ENCODE measurements at regions not wholly inside any gene's neighbourhood (a gene's known extent, or its start where the extent isn't known, plus 50 kb on each side); places are given as distances from the start of the nearest gene placed in this dataset.

DNA sequence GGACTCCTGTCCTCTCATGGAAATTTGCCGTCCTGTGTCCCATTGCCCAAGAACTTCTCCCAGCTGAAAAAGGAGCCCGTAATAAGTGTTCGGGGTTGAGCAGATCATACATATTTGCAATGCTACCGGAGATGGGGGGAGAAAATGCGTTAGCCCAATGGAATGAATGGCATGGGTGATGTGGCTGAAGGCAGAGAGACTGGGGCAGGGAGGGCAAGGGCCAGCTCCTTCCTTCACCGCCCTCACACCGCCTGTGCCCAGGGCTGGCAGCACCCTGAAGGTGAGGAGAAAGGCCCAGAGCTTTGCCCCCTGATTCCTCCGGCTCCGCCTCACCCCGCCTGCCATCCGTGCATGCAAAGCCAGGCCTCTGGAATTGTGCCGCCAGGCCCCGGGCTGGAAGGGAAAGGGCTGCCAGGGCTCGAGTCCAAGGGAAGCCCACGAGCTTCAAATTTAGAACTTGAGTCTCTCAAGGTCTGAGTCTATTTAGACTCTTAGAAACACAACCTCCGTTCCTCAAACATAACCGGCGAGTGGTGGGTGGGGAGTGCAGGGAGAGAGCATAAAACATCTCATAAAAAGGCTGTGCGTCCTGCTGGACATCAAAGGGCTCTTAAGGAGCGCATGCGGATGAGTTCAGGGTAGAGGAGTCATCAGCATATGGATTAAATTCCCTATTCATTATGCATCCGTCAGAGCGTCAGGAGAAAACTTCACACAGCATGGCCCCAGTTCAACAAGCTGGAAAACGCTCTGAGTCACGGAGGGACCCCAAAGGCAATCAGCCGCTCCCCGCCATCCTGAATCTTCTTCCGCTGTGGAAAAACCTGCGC is 121.7 kb upstream of the GLI2 start:
- intact Hi-C loops (cut with DNase I) = no loop called here
- Histone ChIP-seq H3K4me1 (replicated peaks) (no peaks in the 10 kb centered on the region), H3K27ac (no peak overlapping the region), H3K4me3 (no peak overlapping the region), H3K27me3 (replicated peaks; ENCODE audit: insufficient read depth) (no peaks in the 10 kb centered on the region), H3K9me3 (no peaks in the 10 kb centered on the region), H3K36me3 (no peaks in the 10 kb centered on the region)
- 50% methylated on average over 29 of the region's 29 CpGs for WGBS
- no peak for DNase-seq (ENCODE audit: low spot score)
- TF ChIP-seq POLR2AphosphoS5 (IDR thresholded peaks at IDR 0.05) = no peak
- TF ChIP-seq CTCF (IDR thresholded peaks at IDR 0.05) = no peak
- TF ChIP-seq POLR2A (IDR thresholded peaks at IDR 0.05) = no peak

DNA sequence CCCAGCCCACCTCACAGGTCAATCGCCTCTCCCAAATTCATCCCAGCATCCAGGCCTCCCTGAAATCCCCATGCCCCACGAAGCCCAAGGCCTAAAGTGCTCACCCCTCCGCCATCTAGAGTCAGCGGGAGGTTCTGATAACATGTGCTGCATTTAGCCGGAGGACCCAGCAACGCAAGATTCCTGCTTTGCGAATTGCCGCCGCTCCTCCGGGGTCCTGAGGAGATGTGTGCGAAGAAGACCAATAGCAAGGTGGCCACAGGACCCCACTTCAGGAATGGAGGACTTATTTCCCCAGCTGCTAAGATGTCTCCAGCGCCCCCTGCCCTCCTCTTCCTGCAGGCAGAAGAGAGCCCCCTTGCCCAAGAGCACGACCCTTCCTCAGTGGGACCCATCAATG is 120.8 kb upstream of the GLI2 start:
- intact Hi-C loops (cut with DNase I) = no loop called here
- WGBS = 94% methylated on average over 13 of the region's 13 CpGs
- H3K4me1 ChIP-seq (replicated peaks) = no peaks in the 10 kb centered on the region
- H3K27me3 ChIP-seq (replicated peaks; ENCODE audit: insufficient read depth) = no peaks in the 10 kb centered on the region
- no peak for TF ChIP-seq POLR2AphosphoS5 (IDR thresholded peaks at IDR 0.05)
- TF ChIP-seq POLR2A (IDR thresholded peaks at IDR 0.05) = no peak
- TF ChIP-seq CTCF (IDR thresholded peaks at IDR 0.05) = no peak
- H3K36me3 ChIP-seq = no peaks in the 10 kb centered on the region
- no peak overlapping the region for H3K27ac ChIP-seq
- no peak overlapping the region for H3K4me3 ChIP-seq
- DNase-seq (ENCODE audit: low spot score) = no peak
- H3K9me3 ChIP-seq = no peaks in the 10 kb centered on the region

DNA sequence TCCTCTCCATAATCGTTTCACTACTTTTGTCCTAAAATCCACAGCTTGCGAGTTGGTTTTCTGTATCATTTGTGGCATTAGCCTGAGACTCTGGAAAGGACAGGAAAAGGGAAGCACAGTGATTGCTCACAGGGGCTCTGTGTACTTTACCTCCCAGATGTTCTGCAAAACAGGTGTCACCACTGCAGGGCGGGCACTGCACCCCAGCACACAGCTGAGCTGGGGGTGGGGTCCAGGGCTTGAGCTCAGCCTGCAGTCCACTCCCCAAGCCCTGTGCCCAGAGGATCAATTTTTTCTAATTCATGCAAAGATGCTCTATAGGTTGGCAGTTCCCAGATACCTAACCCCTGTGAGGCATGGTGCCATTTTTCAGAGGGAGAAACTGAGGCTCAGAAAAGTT is 119.4 kb upstream of the GLI2 start:
- TF ChIP-seq POLR2A (IDR thresholded peaks at IDR 0.05) (no peak), CTCF (IDR thresholded peaks at IDR 0.05) (no peak), POLR2AphosphoS5 (IDR thresholded peaks at IDR 0.05) (no peak)
- DNase-seq (ENCODE audit: low spot score) = no peak
- H3K4me3 ChIP-seq = no peak overlapping the region
- H3K36me3 ChIP-seq = no peaks in the 10 kb centered on the region
- H3K4me1 ChIP-seq (replicated peaks) = no peaks in the 10 kb centered on the region
- H3K27ac ChIP-seq = no peak overlapping the region
- WGBS = 78% methylated on average over 3 of the region's 3 CpGs
- no peaks in the 10 kb centered on the region for H3K9me3 ChIP-seq
- no peaks in the 10 kb centered on the region for H3K27me3 ChIP-seq (replicated peaks; ENCODE audit: insufficient read depth)
- intact Hi-C loops (cut with DNase I) = no loop called here

DNA sequence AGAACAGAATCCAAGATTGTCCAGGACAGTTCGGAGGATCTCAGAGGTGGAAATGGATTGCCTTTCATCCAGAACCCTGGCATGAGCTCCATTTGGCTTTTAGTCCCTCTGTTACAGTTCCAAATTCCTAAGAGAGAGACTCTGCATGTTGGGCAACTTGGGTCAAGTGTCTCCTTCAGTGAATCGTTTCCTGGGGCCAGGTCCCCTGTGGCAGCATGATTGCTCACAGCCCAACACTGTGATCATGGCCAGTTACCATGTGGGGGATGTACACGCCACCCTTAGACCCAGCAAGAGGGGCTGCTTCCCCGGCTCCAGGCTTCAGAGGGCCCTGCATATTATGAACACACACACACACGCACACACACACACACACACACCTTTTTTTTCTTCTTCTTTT is 118.6 kb upstream of the GLI2 start:
- WGBS = 73% methylated on average over 5 of the region's 5 CpGs

More for the DNA sequence above, 118.6 kb upstream of the GLI2 start:
- no peak for TF ChIP-seq POLR2A (IDR thresholded peaks at IDR 0.05)
- no peak for TF ChIP-seq POLR2AphosphoS5 (IDR thresholded peaks at IDR 0.05)
- TF ChIP-seq CTCF (IDR thresholded peaks at IDR 0.05) = no peak
- DNase-seq (ENCODE audit: low spot score) = no peak
- Histone ChIP-seq H3K27ac (no peak overlapping the region), H3K9me3 (no peaks in the 10 kb centered on the region), H3K36me3 (no peaks in the 10 kb centered on the region), H3K27me3 (replicated peaks; ENCODE audit: insufficient read depth) (no peaks in the 10 kb centered on the region), H3K4me1 (replicated peaks) (no peaks in the 10 kb centered on the region), H3K4me3 (no peak overlapping the region)
- intact Hi-C loops (cut with DNase I) = no loop called here
